HG02973 (cell line): ENCODE measurements at regions not wholly inside any gene's neighbourhood (a gene's known extent, or its start where the extent isn't known, plus 50 kb on each side); places are given as distances from the start of the nearest gene placed in this dataset.

Source experiments
- ATAC-seq: cut with Tn5 transposase; IDR thresholded peaks from one replicate; pipeline ENCODE4 v1.9.1; 2021; ENCODE audit warnings: moderate library complexity; ENCODE audit not compliant: unreplicated experiment

- ATAC-seq = no peak
Measured at GRCh38 chr2:21658907-21659477, 535.2 kb downstream of the TDRD15 start.

GRCh38 chr2:21664083-21664482 is 540.3 kb downstream of the TDRD15 start:
- no peak for ATAC-seq

DNA sequence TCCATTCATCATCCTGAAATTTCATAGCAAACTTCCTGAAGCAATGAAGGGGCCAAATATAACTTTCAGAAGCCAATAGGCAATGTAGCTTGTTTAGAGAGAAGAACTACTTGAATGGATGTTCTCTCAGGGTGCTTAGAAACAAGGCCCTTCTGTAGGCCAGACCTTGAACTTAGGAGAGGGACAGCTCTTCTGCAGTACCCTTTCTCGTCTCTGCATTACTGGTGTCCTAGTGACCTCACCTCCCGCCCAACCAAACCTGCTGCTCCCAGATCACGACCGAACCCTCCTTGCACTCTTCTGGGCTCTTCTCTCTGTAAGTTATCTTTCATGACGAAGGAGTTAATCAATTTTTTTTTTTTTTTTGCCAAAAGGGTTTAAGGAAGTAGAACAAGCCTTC is 543.9 kb downstream of the TDRD15 start:
- ATAC-seq = no peak

- ATAC-seq = no peak
Measured at GRCh38 chr2:21668078-21668710, 544.4 kb downstream of the TDRD15 start.

DNA sequence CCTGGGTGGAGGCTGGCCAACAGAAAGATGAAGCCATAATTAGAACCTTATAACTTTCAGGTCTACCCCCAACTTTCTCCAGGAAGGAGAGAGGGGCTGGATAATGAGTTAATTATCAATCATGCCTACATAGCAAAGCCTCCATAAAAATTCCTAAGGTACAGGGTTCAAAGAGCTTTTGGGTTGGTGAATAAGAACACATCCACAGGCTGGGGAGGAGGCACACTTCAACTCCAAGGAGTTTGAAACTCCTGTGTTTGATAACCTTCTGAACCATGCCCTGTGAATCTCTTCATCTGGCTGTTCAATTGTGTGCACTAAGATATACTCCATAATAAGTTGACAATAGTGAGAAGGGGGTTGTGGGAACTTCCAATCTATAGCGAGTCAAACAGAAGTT is 552.3 kb downstream of the TDRD15 start:
- ATAC-seq = no peak

DNA sequence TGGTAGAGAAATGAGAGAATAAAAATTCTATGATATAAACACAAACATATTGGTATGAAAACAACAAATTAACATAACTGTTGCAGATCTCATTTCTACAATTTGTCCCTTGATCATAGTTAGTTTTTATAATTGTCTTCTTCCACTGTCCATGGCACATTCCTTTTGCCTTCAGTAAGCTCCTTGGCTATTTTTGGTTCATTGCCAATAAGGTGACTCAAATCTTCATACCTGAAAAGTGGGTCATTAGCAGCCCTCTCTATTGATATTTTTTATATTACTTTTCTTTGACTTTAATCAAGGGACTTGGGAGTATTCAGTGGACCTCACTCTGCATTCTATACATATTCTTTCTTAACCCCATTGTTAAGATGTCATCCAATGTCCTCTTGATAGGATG is 552.9 kb downstream of the TDRD15 start:
- ATAC-seq = no peak

GRCh38 chr2:21683838-21684237 is 560.1 kb downstream of the TDRD15 start:
- no peak for ATAC-seq

- no peak for ATAC-seq
Measured at GRCh38 chr2:21687589-21687988, 563.8 kb downstream of the TDRD15 start.

DNA sequence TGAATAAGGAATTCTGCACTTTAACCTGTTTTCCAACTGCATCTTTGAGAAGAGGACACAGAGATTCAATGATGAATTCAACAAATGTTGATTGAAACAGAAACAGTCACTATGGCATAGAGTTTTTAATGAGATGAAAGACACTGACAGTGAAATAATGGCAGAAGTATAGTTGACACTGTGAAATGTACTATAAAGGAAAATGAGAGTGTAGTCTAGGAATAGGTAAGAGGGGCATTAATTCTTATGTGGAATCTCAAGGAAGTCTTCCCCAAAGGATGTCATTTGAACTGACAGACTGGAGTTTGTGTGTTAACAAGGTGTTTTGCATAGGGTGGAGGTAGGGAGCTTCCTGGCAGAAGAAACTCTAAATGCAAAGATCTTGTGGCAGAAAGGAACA is 566.2 kb downstream of the TDRD15 start:
- ATAC-seq = no peak

GRCh38 chr2:21693081-21693480 is 569.3 kb downstream of the TDRD15 start:
- ATAC-seq = no peak

GRCh38 chr2:21694079-21694878 is 570.5 kb downstream of the TDRD15 start:
- ATAC-seq = no peak

DNA sequence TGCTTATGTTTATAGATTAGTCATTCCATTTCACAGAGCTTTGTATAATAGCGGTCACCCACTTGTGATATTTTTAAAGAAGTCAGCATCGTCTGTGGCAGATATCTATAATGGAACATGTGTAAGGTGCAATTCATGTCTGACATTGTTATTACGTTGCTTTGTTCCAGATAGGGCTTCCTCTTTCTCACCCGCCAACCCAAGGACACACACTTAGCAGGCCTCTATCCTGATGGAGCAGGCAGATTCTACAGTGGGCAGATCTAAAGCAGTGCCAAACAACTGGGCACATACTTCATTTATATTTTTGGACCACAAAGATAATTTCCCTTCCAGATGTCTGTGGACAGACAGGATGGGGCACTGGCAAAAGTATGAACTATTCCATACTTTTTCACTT is 573.1 kb downstream of the TDRD15 start:
- no peak for ATAC-seq

DNA sequence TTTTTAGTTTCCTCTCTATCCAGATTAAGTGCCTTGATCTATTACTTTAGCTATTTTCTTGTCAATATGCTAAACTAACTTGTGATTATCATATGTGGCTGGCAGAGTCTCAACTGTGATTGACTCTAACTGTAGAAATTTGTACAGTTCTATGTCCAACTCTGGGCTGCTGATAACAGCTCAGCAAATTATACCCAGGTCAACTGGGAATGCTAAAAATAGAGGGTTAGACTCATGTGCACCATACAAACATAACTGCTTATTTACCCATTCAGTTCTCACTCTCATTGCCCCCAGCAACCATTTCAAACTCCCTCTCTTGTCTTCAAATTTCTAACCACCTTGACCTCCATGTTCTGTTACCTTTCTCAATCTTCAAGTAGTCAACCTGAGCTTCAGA is 576.9 kb downstream of the TDRD15 start:
- ATAC-seq = no peak

- no peak for ATAC-seq
Measured at GRCh38 chr2:21710031-21710430, 586.3 kb downstream of the TDRD15 start.

DNA sequence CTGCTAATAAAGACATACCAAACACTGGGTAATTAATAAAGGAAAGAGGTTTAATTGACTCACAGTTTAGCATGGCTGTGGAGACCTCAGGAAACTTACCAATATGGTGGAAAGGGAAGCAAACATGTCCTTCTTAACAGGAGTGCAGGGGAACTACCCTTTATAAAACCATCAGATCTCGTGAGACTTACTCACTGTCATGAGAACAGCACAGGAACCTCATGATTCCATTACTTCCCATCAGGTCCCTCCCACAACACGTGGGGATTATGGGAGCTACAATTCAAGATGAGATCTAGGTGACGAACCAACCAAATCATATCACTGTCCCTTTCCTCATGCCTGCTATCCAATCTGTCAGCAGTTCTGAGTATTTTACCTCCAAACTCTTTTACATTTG is 586.7 kb downstream of the TDRD15 start:
- no peak for ATAC-seq

DNA sequence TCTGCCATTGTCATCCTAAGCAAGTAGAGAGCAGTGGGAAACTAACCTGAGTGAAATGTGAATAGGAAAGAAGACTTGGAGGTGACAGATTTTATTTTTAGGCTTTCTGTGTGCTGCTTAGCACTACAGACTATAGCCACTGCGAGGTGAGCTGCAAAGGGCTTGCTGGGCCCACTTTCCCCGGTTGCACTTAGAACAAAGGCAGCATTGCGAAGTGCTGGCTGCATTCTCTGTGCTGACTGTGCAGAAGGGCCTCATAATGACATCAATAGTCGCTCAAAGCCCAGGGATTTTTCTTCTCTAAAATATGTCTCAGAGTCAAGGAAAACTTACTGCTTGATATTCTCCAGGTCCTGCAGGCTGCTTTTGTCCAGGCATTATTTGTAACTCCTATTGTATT is 592.1 kb downstream of the TDRD15 start:
- ATAC-seq = no peak

DNA sequence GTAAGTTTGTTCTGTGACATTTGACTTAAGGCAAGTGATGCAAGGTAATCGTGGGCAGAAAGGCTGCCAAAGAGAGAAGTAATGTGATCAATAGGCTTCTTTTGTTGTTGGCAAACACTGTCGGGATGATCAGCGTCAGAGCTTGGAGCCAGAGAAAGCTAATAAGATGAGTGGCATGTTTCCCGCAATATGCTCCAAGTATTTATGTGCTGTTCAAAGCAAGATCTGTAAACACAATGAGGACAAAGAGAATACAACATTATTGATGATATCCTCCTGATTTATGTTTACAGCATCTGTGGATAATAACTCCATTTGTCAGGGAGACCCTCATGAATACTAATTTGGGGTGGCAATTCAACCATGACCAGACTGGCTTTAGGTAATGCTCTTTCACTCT is 603.3 kb downstream of the TDRD15 start:
- ATAC-seq = no peak

DNA sequence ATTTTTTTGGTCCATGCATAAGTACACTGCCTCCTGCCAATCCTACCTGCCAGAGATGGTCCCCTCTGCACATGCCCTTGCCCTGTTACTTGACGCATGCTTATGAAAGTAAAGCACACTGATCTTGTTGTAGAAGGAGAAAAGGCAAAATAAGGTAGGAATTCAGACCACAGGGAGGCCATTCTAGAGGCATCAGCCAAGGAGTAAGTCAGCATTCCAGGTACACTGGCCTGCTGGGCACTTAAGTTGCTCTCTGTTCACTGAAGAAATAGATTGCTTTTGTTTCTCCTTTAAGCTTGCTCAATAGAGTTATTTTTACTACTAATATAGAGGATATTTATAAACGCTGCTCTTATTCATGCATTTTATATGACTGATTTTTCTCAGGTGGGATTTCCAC is 604.4 kb downstream of the TDRD15 start:
- ATAC-seq = no peak

DNA sequence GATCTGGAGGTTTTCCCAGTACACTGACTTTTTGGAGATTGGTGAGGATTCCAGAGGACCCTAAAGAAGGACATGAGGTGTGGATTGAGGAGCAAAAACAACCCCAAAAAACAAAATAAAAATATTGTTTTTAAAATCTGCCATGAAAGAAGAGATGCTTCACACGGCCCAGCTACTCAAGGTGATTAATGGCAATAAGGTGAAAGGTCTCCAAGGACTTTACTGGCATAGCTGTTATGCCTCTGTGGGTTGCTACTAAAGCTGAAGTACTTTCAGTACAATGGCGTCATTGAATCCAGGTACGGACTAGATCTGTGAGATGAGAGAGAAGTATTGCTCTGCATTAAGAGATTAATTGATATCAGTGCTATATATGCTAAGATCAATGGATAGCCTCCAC is 606.4 kb downstream of the TDRD15 start:
- no peak for ATAC-seq

GRCh38 chr2:21740484-21740883 is 616.7 kb downstream of the TDRD15 start:
- ATAC-seq = no peak

DNA sequence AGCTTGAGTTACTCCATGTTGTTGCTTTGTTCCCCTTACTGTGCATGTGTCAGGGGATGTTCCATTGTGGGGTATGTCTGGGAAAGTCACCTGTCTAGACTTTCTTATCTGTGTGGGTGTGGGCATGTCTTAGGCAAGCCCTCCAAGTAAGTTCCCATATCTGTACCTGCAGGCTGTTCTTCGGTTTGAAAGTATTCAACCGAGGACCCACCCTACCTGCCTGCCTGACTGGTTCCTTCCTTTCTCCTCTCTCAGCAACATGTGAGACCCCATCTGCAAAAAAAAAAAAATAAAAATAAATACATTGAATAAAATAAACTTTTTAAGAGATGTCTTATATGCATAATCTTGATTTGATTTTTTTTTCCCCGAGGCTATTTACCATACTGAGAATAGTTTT is 622.7 kb downstream of the TDRD15 start:
- ATAC-seq = no peak

DNA sequence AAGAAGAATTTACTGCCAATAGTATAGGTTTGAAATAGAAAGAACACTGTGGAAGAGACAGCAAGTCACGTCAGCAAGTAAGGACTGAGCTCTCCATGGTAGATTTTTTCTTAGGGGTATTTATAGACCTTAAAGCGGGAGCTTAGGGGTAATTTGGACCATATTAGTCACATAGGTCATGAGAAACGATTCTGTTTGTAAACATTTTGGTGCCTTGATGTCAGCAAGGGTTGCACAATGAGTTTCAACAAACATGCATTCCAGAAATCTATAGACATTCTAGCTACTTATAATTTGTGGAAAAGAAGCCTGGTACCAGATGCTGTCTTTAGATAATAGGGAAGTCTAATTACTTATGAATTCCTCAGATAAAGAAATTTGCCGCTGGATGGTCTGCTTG is 624.7 kb downstream of the TDRD15 start:
- no peak for ATAC-seq
